SK-N-MC (cell line): ENCODE measurements at regions not wholly inside any gene's neighbourhood (a gene's known extent, or its start where the extent isn't known, plus 50 kb on each side); places are given as distances from the start of the nearest gene placed in this dataset.

ENCODE experiments used
- EZH2 ChIP-seq: fragments of 200-600 bp; sonication (generic); IDR thresholded peaks from one replicate; pipeline ENCODE4 v1.6.1; 2017; ENCODE audit warnings: antibody characterized with exemption
- POLR2AphosphoS5 ChIP-seq: IDR thresholded peaks from 2 replicates; pipeline ENCODE4 v1.6.1; 2012; ENCODE audit warnings: mild to moderate bottlenecking, low read depth, low read length, borderline replicate concordance

- TF ChIP-seq POLR2AphosphoS5 (no peak), EZH2 (no peak)
Observed at GRCh38 chr6:74222768-74223333, 526.8 kb downstream of the CD109 start.
